ENCODE measurements at regions not wholly inside any gene's neighbourhood (a gene's known extent, or its start where the extent isn't known, plus 50 kb on each side); places are given as distances from the start of the nearest gene placed in this dataset.
A peak's percentile ranks its signal among the peaks of the same experiment; 100 is the strongest.

DNA sequence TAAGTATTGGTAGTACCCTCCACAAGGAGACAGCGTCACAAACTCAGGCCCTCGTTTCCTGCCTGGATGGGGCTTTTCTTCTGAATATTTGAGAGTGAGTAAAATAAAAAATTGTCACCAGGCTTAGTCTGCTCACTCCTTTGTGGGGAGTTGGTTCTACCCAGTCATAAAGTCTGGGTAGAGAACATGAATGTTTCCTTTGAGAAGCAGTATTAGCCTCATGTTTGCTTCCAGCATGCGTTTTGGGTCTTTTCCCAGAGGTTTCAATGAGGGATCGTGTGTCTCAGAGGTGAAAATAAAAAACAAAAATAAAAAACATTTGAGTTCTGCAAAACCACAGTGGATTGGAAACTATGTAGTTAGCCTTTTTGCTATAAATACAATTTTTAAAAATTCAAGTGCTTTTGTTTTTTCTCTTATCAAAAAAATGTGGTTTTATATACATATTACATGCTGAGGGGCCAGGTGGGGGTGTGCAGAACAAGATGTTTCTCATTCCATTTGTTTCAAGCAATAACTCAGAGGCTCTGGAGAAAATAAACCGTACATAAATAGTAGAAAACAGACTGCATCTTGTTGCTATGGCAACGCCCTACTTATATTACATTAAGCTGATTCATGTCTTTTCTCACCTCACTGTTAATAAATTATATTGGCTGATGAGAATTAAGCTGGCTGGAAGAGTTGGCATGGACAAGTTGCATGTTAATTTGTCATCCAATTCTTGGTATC is 182.8 kb upstream of the FOXN2 start:
- WGBS (ENCODE audit: insufficient coverage), result 73% methylated on average over 5 of the region's 6 CpGs
- Mint-ChIP-seq H3K9me3 (no peaks in the 10 kb centered on the region), H3K27ac (no peak overlapping the region), H3K36me3 (no peaks in the 10 kb centered on the region), H3K4me1 (no peaks in the 10 kb centered on the region), H3K27me3 (ENCODE audit: low read depth in 2 of 2) (no peaks in the 10 kb centered on the region), H3K4me3 (no peak overlapping the region)
- H3K4me3 ChIP-seq (ENCODE audit: low read length), result no peak overlapping the region
- H3K4me1 ChIP-seq (ENCODE audit: control insufficient read depth, insufficient read depth, low read length), result no peaks in the 10 kb centered on the region
- TF ChIP-seq, protein P1, sequence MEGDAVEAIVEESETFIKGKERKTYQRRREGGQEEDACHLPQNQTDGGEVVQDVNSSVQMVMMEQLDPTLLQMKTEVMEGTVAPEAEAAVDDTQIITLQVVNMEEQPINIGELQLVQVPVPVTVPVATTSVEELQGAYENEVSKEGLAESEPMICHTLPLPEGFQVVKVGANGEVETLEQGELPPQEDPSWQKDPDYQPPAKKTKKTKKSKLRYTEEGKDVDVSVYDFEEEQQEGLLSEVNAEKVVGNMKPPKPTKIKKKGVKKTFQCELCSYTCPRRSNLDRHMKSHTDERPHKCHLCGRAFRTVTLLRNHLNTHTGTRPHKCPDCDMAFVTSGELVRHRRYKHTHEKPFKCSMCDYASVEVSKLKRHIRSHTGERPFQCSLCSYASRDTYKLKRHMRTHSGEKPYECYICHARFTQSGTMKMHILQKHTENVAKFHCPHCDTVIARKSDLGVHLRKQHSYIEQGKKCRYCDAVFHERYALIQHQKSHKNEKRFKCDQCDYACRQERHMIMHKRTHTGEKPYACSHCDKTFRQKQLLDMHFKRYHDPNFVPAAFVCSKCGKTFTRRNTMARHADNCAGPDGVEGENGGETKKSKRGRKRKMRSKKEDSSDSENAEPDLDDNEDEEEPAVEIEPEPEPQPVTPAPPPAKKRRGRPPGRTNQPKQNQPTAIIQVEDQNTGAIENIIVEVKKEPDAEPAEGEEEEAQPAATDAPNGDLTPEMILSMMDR (IDR thresholded peaks at IDR 0.05), result no peak
- H3K9me3 ChIP-seq (ENCODE audit: control insufficient read depth, insufficient read depth, low read length), result no peaks in the 10 kb centered on the region
- H3K27ac ChIP-seq (ENCODE audit: low read length), result no peak overlapping the region
- no peaks in the 10 kb centered on the region for H3K27me3 ChIP-seq (ENCODE audit: control insufficient read depth, insufficient read depth, low read length)
- ATAC-seq (peak in 2 of 3 donors; percentile 35 to 55), DNase-seq (peak in 1 of 2 donors; percentile 53)
- intact Hi-C loops (cut with micrococcal nuclease), result no loop called here
- H3K36me3 ChIP-seq (ENCODE audit: control insufficient read depth, insufficient read depth, low read length), result no peaks in the 10 kb centered on the region

GRCh38 chr2:48132271-48132625 is 182.2 kb upstream of the FOXN2 start:
- Histone ChIP-seq H3K9me3 (ENCODE audit: control insufficient read depth, insufficient read depth, low read length) (no peaks in the 10 kb centered on the region), H3K4me3 (ENCODE audit: low read length) (no peak overlapping the region), H3K36me3 (ENCODE audit: control insufficient read depth, insufficient read depth, low read length) (no peaks in the 10 kb centered on the region), H3K4me1 (ENCODE audit: control insufficient read depth, insufficient read depth, low read length) (no peaks in the 10 kb centered on the region), H3K27ac (ENCODE audit: low read length) (no peak overlapping the region), H3K27me3 (ENCODE audit: control insufficient read depth, insufficient read depth, low read length) (no peaks in the 10 kb centered on the region)
- TF ChIP-seq, protein P1 (IDR thresholded peaks at IDR 0.05), result no peak
- no peaks in the 10 kb centered on the region for H3K9me3 Mint-ChIP-seq
- H3K36me3 Mint-ChIP-seq, result no peaks in the 10 kb centered on the region
- no peaks in the 10 kb centered on the region for H3K27me3 Mint-ChIP-seq (ENCODE audit: low read depth in 2 of 2)
- no peak for DNase-seq
- H3K27ac Mint-ChIP-seq, result no peak overlapping the region
- intact Hi-C loops (cut with micrococcal nuclease), result no loop called here
- WGBS (ENCODE audit: insufficient coverage), result 92% methylated on average over 7 of the region's 7 CpGs
- no peak for ATAC-seq
- no peak overlapping the region for H3K4me3 Mint-ChIP-seq
- no peaks in the 10 kb centered on the region for H3K4me1 Mint-ChIP-seq

- intact Hi-C loops (cut with micrococcal nuclease), result no loop called here
- no CpG with 5 or more reads among the region's 1 CpG for WGBS (ENCODE audit: insufficient coverage)
These were observed 179.8 kb upstream of the FOXN2 start for GRCh38 chr2:48134704-48135103.

More at GRCh38 chr2:48134704-48135103, 179.8 kb upstream of the FOXN2 start:
- no peak overlapping the region for H3K4me3 Mint-ChIP-seq
- H3K9me3 ChIP-seq (ENCODE audit: control insufficient read depth, insufficient read depth, low read length), result no peaks in the 10 kb centered on the region
- H3K27me3 Mint-ChIP-seq (ENCODE audit: low read depth in 2 of 2), result peaks cover 0 to 2% of the 10 kb centered on the region in 2 donors
- H3K27ac ChIP-seq (ENCODE audit: low read length), result no peak overlapping the region
- no peaks in the 10 kb centered on the region for H3K9me3 Mint-ChIP-seq
- no peak overlapping the region for H3K4me3 ChIP-seq (ENCODE audit: low read length)
- TF ChIP-seq, protein P1 (IDR thresholded peaks at IDR 0.05), result no peak
- ATAC-seq (no peak), DNase-seq (no peak)
- H3K36me3 ChIP-seq (ENCODE audit: control insufficient read depth, insufficient read depth, low read length), result no peaks in the 10 kb centered on the region
- no peaks in the 10 kb centered on the region for H3K4me1 ChIP-seq (ENCODE audit: control insufficient read depth, insufficient read depth, low read length)
- no peaks in the 10 kb centered on the region for H3K27me3 ChIP-seq (ENCODE audit: control insufficient read depth, insufficient read depth, low read length)
- no peaks in the 10 kb centered on the region for H3K4me1 Mint-ChIP-seq
- no peaks in the 10 kb centered on the region for H3K36me3 Mint-ChIP-seq
- H3K27ac Mint-ChIP-seq, result no peak overlapping the region

Measured in natural killer cell (primary cell).